Activated CD8-positive, alpha-beta memory T cell treated with anti-CD3 and anti-CD28 coated beads for 4 hours (primary cell): ENCODE measurements at regions not wholly inside any gene's neighbourhood (a gene's known extent, or its start where the extent isn't known, plus 50 kb on each side); places are given as distances from the start of the nearest gene placed in this dataset.
"Not testable (repeated sequence)": the region's sequence is repeated elsewhere in the genome, so short reads cannot be mapped to it uniquely, and the experiment has no call there.

Source experiments
- DNase-seq, 2 donors: peaks; one replicate each; pipeline ENCODE4 v3.0.0-alpha.2; 2020; ENCODE audit warnings: low read depth in 2 of 2

DNA sequence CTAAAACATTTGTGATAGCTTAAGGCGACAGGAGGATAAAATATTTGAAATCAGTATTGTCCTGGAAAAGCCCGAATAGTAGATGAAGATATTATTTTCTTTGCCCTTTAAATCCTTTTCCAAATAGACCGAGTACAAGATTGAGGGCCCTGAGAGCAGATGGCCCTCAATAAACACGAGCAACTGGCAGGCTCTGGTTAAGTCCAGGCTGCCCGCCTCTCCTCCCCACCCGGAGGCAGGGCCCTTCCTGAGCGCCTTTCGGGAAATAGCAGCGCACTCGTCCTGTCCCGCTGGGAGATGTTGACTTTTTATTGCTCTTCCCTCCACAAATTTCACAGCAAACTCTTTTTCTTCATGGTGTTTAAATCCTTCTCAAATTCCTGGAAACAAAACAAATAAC, 50.8 kb upstream of the MAX start:
- DNase-seq: no peak

DNA sequence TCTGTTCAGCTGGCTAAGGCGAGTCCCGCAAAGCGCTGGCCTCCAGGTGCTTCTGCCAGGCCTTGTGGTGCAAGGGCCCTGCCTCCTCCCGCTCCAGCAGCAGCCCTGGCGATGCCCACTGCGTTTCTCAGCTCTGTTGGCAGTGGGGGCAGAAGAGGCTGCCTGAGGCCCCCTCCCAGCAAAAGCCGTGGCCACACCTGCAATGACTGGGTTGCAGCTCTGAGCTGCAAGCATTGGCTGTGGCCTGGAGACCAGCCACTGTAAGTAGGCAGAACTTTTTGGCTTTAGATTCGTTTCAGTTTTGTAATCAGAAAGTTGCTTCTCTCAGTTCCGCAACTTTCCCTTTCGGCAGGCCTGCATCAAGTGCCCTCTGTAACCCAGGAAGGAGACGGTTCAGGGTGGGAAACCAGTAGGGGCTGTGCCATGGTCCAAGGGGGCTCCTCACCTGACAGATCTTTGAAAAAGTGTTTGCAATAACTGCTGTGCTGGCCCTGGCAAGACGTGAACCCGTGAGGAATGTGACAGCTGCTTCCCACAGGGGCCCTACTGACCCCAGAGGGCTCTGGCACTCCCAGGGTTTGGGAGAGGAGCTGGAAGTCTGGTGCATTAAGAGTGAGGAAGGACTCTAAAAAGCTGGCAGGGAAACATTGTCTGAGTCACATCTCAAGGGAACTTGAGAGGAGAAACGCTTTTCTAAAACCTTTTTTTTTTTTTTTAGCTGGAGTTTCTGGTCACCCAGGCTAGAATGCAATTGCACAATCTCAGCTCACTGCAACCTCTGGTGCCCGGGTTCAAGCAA, 54.5 kb upstream of the MAX start:
- DNase-seq: no peak

DNA sequence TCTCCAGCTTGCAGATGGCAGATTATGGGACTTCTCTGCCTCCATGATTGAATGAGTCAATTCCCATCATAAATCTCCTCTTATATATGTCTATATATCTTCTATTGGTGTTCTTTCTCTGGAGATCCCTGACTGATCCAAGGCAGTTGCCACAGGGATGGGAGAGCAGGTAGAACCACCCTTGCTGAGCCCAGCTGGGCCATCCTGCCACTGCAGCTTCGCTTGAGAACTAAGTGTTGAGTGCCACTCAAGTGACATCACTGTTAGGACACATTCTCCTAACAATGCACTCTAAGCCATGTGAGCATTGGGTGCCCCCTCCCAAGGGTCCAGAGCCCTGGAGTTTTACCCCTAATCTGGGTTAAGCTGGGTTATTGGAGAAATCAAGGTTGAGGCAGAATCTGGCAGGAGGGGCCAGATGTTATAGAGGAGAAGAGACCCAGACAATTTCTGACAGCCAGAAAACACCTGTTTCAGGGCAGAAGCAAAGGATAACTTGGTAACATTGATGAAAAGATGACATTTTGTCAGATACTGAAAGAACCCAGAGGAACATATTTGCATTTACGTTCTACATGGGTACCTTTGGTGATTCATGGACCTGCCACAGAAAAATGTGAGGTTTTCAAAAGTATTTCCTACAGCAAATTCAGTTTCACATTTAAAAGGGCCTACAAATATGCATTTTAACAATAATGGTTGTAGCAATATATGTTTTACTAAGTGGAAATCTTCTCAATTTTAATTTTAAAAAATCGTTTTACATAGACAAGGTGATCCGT, 57.2 kb upstream of the MAX start:
- no peak for DNase-seq

DNA sequence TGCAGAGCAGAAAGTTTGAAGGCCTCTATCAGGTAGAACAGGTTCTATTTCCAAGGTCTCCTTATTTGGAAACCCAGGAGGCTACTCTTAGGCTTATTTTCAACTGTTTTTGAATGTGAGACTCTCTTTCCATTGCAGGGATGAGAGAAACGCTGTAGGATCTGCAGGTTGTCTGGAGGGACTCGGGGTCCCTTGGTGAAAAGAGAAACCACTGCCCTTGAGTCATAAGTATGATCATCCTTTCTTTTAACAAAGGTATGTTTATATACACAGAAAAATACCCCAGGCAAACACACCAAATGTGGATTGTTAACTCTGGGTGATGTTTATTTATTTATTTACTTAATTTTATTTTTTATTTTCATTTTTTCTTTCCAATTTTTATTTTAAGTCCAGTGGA, 57.8 kb upstream of the MAX start:
- DNase-seq: no peak

DNA sequence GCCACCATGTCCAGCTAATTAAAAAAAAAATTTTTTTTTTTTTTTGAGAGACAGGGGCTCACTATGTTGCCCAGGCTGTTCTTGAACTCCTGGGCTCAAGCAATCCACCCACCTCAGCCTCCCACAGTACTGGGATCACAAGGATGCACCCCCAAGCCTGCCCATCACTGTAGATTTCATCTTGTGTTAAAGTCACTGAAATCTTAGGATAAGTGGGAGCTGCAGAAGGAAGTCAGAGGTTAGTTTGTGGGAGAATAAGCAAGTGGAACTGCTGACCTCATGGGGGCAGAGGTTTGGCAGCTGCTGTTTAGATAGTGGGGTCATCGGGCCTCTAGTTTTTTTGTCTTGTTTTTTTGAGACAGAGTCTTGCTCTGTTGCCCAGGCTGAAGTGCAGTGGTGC, 59.7 kb upstream of the MAX start:
- DNase-seq: no peak

DNA sequence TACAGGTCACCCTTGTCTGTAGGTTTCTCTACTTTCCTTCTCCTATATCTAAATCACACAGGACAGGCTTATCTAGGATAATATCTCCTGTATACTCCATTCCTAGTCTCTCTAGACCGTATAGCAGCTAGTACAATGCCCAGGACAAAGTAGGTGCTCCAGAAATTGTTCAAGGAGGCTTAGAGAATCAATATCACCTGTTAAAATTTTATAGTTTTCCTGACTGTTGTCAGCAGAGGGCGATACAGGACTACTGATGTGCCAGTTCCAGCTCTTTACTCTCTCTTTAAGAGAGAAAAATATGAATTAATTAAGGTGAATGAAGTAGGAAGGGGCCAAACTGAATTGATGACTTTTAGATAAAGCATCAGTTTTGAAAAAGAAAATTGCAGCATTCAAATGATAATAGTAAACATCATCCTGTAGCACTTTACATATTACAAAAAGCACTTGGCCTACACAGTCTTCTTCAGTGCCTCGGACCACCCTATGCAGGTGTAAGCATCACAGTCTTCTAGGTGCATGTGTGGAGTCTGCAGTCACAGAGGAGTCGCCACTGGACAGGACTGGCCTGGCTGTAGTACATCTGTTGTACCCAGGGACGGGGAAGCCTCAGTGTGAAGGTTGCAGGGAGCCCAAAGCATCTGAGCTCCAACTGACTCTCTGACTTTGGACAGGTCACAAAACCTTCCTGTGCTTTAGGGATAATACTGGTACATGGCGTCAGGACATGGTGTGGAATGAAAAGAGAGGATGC, 61.9 kb upstream of the MAX start:
- DNase-seq: no peak

DNA sequence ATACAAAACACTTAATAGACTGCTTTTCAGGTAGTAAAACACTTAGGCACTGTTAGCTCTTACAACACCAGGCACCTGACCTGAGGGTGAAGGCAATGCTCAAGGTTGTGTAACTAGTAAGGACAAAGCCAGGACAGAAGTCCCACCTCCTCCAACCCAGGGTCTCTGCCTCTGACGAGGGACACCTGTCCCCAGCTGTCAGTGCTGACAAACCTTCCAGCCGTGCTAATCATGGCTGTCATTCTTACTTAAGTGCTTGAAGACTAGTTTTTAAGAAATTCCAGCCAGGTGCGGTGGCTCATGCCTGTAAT, 62.5 kb upstream of the MAX start:
- DNase-seq: no peak

DNA sequence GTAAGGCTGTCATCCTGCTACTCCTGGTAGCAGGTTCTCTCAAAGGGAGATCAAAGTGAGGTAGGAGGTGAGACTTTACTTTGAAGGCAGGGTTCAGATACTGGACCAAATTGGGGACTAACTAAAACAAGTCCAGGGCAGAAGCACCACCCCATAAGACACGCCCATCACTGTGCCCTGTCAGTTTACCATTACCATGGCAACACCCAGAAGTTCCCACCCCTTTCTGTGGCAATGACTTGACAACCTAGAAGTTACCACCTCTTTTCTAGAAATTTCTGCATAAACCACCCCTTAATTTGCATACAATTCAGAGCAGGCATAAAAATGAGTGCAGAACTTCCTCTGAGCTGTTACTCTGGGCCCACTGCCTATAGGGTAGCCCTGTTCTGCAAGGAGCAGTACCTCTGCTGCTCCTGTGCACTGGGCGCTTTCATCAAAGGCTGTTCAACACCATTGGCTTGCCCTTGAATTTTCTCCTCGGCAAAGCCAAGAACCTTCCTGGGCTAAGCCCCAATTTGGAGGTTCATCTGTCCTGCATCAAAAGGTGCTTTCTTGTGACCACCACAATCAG, 64.8 kb upstream of the MAX start:
- DNase-seq: no peak

DNA sequence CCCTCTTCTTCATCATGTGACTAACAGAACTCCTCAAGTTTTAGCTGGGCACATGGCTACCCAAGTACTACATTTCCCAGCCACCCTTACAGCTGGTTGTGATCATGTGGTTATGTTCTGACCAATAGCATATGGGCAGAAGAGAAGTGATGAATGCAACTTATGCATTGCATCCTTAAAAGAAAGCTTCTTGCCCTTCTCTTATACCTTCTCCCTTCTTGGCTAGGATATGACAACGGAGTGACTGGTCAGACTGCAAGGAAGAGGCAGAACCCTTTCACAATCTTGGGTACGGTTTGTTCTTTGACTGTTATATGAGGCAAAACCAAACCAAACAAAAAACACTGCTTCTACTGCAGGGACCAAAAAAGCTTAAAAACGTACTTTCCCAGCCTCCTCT, 66.5 kb upstream of the MAX start:
- DNase-seq: no peak

DNA sequence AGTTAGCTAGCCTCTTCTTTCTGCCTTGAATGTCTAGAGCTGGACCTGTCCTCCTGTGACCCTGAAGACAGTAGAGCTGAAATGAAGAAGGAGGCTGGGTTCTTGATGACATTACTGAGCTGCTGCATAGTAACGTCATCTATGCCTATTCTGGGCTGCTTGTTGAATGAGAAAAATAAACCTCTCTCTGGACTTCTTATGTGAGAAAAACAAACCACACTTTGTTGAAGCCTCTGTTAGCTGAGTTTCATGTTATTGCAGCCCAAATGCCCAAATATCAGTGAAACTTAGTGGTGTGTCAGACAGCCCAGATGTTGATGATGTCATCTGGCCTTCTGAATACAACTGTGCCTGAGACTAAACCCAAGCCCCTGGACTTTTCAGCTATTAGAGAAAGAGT, 67.0 kb upstream of the MAX start:
- no peak for DNase-seq

DNA sequence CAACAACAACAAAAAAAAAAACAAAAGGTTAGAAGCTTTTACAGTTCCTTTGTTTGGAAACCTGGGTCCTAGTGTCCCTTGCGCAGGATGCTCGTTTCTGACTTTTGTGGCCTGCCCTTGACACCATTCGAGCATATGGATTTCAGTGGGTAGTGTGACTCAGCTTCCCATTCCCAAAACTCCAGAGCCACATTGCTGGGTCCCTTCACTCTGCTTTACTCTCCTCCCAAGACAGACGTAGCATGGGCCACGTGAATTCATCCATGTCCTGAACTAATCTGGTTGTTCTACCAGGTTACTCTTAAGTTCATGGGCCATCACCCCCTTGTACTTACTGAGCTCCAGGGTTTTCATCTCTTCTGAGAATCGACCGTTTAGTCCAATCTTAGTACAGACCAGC, 68.0 kb upstream of the MAX start:
- DNase-seq: no peak

DNA sequence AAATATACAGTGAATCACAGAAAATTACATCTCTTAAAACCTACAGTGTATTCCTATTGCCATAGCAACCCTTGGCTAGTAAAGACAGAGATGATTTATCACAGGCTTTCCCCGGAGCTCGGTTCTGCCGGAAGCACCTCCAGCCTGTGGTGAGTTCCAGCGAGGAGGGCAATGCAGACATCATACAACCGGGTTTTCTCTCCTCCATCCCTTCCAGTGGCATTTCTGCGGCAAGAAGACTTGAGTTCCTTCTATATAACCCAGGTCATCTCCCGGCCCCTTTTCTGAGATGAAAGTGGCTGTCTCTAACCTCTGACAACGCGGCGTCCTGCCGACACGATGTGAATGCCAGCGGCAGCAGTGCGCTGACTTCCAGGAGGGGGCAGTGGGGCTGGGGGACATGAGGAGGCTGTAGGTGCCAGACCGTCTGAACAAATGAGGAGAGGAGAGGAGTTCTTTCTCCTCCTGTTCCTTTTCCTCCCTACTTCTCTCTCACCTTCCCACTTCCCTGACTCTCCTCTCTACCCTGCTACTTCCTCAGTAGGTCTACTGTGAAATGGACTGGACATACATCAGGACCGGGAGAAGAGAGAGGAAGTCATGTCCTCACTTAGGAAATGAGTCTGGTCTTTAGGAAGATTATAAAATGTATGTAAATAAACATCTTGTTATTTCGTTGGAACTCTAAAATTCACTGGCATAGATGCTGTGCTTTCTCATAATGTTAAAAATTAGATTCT, 68.6 kb upstream of the MAX start:
- DNase-seq: no peak

DNA sequence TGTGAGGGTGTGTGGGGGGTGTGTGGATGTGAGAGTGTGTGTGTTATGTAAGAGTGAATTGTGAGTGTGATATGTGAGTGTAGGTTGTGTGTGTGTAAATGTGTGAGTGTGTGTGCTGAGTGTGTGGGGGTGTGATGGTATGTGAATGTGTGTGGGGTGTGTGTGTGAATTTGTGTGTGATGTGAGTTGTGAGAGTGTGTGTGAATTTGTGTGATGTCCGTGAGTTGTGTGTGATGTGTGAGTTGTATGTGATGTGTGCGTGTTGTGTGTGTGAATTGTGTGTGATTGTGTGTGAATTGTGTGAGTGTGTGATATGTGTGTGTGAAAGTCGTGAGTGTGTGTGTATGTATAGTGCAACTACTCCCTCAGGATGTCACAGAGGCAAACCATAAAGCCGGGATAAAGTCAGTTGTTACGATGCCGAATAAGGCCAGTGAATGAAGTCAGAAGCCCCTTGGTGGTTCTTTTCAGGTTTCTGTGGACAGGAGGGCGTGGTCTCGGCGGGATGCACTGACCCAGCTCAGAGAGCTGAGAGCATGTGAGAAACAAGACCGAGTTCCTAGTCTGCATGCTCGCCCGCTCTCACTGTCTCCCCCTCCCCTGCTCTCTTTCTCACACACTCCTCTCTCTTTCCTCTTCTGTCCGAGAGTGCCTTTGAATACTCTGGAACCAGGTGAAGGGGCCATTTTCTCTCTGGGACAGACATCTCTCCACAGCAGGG, 71.8 kb upstream of the MAX start:
- DNase-seq: no peak

DNA sequence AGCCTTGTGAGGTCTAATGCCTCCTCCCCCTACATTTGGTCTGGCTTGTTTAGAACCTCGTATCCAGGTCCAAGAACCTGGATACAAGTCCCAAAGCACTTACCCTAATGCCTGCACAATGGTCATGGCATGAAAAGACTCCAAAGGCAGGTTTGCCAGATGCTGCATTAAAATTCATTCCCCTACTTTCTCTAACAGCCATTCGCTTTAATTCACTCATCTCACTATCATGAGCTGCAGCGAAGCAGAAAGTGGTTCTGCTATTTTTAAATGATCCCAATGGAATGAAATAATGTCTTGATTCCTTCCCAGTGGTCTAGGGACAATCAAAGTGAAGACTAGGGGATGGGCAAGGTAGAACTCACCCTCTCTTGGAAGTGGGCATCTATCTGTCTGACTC, 72.5 kb upstream of the MAX start:
- DNase-seq: no peak

DNA sequence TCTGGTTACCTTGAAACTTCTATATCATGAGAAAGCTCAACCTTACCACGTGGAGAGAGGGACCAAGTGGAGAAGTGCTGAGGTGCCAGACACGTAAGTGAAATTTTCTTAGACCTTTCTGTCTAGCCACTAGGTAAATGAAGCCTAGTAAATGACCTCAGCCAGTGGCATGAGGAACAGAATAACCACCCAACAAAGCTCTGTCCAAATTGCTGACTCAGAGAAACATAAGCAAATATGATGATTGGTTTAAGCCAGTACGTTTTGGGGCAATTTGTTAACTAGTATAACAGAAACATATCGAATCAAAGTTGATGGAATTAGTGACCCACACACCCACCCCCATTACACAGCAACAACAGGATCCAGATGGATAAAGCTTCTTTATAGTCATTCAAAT, 75.2 kb upstream of the MAX start:
- no peak for DNase-seq

DNA sequence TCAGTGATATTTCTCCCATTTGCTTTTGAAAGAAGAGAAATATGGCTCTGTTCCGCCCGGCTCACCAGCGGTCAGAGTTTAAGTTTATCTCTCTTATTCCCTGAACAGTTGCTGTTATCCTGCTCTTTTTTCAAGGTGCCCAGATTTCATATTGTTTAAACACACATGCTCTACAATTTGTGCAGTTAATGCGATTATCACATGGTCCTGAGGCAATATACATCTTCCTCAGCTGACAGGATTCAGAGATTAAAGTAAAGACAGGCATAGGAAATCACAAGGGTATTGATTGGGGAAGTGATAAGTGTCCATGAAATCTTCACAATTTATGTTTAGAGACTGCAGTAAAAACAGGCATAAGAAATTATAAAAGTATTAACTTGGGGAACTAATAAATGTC, 76.9 kb upstream of the MAX start:
- DNase-seq: not testable (repeated sequence)

DNA sequence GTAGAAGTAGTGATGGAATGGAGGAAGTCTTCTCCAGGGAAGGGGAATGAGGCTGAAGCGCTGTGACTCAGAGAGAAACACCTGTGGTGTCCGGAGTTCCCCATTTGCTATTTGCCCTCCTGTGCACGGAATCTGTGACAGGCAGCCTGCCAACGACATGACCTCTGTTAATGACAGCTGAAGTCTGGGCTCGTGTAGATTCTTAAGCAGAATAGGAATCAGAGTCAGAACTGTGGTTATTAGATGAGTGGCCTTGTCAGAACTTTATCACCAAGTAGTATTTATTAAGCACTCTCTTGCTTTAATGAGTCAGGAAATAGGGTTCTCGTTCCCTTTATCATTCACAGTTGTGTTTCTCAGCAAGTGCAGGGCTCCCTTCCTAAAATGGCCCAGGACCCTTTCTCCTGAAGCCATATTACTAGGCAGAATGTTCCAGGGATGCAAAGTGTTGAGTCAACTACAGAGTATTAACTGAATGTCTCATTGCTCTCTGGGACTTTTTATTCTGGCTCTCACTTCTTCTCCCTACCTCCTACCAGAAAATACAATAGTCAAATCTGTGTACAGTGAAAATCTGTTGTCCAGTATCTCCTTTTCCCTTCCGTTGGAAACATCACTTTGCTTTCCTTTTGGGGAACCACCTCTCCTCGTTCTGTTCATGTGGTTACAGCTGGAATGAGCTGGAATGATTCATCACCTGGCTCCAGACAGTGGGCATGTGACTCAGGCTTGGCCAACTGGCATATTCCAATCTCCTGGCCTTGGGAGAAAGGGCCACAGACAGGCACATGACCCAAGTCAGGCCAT, 77.8 kb upstream of the MAX start:
- DNase-seq: no peak

DNA sequence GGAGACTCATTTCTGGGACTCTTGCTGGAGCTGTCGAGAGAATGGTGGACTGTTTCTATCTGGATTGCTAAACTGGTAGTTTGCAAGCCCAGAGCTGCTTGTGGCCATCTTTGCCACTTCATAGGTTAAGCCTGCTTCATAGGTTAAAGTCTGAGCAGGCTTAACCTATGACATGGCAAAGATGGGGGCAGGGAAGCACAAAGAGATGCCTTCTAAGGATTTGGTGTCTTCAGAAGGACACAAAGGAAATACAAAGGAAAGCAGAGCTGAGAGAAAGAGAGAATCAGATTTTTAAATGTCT, 78.4 kb upstream of the MAX start:
- no peak for DNase-seq

DNA sequence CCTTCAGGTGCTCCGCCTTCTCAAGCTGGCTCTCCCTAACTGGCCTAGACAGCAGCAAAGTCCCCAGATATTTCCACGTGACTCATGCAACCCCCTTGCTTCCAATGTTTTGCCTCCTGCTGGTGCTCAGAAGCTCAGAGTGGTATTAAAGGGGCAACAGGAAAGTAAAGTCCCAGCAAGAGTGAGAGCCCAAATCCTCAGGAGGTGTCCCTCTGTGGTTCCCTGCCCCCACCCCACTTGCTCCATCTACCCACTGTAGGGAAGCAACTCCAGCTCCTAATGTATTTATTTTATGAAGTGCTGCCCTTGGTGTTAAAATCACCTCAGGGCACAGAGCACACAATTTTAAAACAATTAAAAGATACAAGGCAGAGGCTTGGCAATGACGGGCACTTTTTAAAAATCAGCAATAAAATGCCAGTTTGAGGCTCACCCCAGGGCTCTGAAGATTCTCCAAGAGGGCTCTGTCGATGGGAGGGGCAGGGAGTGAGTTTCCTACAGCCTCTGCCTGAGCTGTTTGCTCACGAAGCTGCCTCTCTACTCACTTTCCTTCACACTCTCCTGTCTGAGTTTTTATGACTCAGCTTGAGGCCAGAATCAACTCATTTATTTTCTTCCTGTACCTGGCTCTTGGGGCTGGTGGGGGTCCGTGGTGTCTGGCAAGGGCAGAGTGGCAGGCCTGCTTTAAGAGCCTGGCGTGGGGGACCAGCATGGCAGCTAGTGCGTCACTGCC, 81.9 kb upstream of the MAX start:
- DNase-seq: no peak

DNA sequence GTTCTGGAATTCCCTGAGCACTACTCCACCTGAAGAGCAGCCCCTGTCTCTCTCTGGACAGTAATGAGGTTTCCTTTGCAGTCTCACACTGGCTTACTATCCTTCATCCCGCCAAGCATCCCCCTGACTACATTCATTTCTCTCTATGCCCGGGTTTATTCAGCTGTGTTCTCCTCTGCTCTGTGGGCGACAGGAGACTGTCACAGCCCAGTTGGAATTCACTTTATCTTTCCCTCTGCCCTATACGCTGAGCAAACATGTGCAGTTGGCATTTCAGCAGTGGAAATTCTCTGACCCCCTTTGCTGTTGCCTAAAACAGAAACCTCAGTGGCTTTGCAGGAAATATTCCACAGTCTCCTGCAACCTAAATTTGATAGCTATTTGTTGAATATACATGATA, 83.5 kb upstream of the MAX start:
- no peak for DNase-seq
